RPMI7951 (cell line): ENCODE measurements at regions not wholly inside any gene's neighbourhood (a gene's known extent, or its start where the extent isn't known, plus 50 kb on each side); places are given as distances from the start of the nearest gene placed in this dataset.
A peak's percentile ranks its signal among the peaks of the same experiment; 100 is the strongest.
"Not testable (repeated sequence)": the region's sequence is repeated elsewhere in the genome, so short reads cannot be mapped to it uniquely, and the experiment has no call there.

Source experiments
- DNase-seq: peaks from one replicate; pipeline ENCODE4 v3.0.0-alpha.2; 2012; ENCODE audit warnings: low read depth

GRCh38 chrX:146994163-146994562, 179.6 kb upstream of the CXorf51A start:
- no peak for DNase-seq

- DNase-seq, result no peak
Observed at GRCh38 chrX:146973283-146973682, 158.7 kb upstream of the CXorf51A start.

DNA sequence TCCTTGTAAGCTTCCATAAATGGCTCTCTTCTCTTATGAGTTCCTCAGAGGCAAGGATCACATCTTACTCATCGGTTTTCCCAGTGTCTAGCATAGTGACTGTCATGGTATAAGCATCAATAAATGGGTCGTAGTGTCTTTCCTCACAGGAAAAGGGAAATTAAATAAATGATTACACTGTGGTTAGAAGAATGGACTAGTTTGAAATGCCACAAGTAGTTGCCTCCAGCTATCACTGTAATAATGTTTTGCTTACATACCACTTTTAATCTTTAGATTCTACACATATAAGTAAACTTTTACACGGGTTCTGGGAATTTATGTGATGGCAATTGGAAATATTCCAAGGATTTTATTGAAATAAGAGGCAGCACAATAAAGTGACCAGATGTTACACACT, 152.8 kb upstream of the CXorf51A start:
- no peak for DNase-seq

DNA sequence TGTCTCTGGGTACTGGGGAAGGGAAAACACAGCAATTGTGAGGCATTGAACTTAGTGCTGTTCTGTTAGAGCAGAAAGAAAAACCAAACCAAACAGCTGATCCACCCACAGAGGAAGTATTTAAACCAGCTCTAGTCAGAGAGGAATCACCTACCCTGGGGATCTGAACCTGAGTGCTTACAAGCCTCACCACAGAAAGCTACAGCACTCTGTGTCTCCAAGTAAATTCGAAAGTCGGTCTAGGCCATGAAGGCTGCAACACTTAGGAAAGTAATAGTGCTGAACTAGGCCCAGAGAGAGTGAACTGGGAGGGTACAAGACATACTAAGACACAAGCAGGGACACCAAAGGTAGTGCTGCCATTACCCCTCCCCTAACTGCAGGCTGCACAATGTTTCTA, 142.2 kb upstream of the CXorf51A start:
- DNase-seq, result no peak

- DNase-seq, result no peak
Observed at GRCh38 chrX:146934256-146934655, 119.7 kb upstream of the CXorf51A start.

- peak; percentile 5 for DNase-seq
Observed at GRCh38 chrX:146932997-146933396, 118.5 kb upstream of the CXorf51A start.

- no peak for DNase-seq
Observed at GRCh38 chrX:146921204-146921603, 106.7 kb upstream of the CXorf51A start.

- DNase-seq, result peak; percentile 2
Observed at GRCh38 chrX:146907391-146908240, 93.1 kb upstream of the CXorf51A start.

- no peak for DNase-seq
Observed at GRCh38 chrX:146906166-146906565, 91.6 kb upstream of the CXorf51A start.

DNA sequence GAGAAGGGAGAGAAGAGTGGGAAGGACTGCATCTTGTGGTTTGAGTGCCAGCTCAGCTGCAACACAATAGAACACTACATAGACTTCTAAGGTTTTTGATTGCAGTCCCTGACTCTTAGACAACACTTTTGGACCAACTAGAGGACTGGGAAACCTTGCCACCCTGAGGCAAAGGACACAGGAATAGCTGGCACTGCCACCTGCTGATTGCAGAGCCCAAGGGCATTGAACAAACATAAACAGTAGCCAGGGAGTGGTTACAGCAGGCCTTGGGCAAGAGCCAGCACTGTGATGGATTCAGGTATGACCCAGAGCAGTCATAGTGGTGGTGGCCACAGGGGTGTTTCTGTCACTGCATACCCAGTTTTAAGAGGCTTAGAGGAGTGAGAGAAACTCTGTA, 72.5 kb upstream of the CXorf51A start:
- DNase-seq, result no peak

DNA sequence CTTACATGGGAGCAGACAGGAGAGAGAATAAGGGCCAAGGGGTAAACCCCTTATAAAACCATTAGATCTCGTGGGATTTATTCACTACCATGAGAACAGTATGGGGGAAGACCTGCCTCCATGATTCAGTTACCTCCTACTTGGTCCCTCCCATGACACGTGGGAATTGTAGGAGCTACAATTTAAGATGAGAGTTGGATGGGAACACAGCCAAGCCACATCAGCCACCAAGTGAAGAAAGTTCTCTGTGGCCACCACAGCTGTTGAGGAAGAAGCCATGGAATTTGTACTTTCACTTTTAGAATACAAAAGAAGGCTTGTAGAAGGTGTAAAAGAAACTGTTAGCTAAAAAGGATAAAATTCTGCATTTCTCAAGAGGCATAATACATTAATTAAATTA, 67.0 kb upstream of the CXorf51A start:
- DNase-seq, result peak; percentile 0

DNA sequence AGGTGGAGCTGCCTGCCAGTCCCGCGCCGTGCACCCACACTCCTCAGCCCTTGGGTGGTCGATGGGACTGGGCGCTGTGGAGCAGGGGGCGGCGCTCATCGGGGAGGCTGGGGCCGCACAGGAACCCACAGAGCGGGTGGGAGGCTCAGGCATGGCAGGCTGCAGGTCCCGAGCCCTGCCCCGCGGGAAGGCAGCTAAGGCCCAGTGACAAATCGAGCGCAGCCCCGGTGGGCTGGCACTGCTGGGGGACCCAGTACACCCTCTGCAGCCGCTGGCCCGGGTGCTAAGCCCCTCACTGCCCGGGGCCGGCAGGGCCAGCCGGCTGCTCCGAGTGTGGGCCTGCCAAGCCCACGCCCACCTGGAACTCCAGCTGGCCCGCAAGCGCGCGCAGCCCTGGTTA, 52.3 kb upstream of the CXorf51A start:
- not testable (repeated sequence) for DNase-seq

DNA sequence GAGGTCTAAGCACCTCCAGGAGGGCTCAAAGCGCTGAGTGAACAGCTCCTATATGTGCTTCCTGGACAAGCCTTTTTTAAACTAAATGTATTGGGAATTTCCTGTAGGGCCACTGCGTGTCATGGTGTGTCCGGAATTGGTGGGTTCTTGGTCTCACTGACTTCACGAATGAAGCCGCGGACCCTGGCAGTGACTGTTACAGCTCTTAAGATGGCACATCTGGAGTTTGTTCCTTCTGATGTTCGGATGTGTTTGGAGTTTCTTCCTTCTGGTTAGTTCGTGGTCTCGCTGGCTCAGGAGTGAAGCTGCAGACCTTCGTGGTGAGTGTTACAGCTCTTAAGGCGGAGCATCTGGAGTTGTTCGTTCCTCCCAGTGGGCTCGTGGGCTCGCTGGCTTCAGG, 51.2 kb upstream of the CXorf51A start:
- not testable (repeated sequence) for DNase-seq
